Activated CD8-positive, alpha-beta T cell treated with anti-CD3 and anti-CD28 coated beads for 36 hours (primary cell): ENCODE measurements at regions not wholly inside any gene's neighbourhood (a gene's known extent, or its start where the extent isn't known, plus 50 kb on each side); places are given as distances from the start of the nearest gene placed in this dataset.

Experiments
- ATAC-seq: fragments of 200-7000 bp; cut with Tn5 transposase; one replicate; pipeline ENCODE4 v1.10.0; 2021; ENCODE audit warnings: mild to moderate bottlenecking, moderate library complexity
- CTCF ChIA-PET: fragments of 350-600 bp; sonication (Branson Sonifier 250); formaldehyde crosslinking; loops from one replicate; lab custom pipeline; 2021; ENCODE audit warnings: antibody characterized with exemption; lab: Charles Lee
- POLR2A ChIA-PET: fragments of 350-600 bp; sonication (Branson Sonifier 250); formaldehyde crosslinking; loops from one replicate; lab custom pipeline; 2021; ENCODE audit warnings: antibody characterized with exemption; lab: Charles Lee
- DNase-seq: peaks from one replicate; pipeline ENCODE4 v3.0.0-alpha.2; 2020
- H3K27ac Mint-ChIP-seq: one replicate; pipeline ENCODE4 v1.8.0; 2021; ENCODE audit warnings: mild to moderate bottlenecking, mixed read lengths
- H3K27me3 Mint-ChIP-seq: one replicate; pipeline ENCODE4 v1.8.0; 2021; ENCODE audit warnings: mixed read lengths
- H3K36me3 Mint-ChIP-seq: one replicate; pipeline ENCODE4 v1.8.0; 2021; ENCODE audit warnings: low read depth, mixed read lengths
- H3K4me1 Mint-ChIP-seq: one replicate; pipeline ENCODE4 v1.8.0; 2021; ENCODE audit warnings: low read depth, mixed read lengths
- H3K4me3 Mint-ChIP-seq: one replicate; pipeline ENCODE4 v1.8.0; 2021; ENCODE audit warnings: mild to moderate bottlenecking, moderate library complexity, mixed read lengths
- H3K9me3 Mint-ChIP-seq: one replicate; pipeline ENCODE4 v1.8.0; 2021; ENCODE audit warnings: mixed read lengths
- intact Hi-C: fragments of 100-400 bp; cut with micrococcal nuclease; formaldehyde crosslinking; loops from one replicate; pipeline ENCODE4 v1.10.0; 2022
- TF ChIP-seq, protein P1 (sequence below): fragments of 200-600 bp; IDR thresholded peaks from one replicate; pipeline ENCODE4 v1.8.0; 2022; ENCODE audit warnings: antibody characterized with exemption, mild to moderate bottlenecking

DNA sequence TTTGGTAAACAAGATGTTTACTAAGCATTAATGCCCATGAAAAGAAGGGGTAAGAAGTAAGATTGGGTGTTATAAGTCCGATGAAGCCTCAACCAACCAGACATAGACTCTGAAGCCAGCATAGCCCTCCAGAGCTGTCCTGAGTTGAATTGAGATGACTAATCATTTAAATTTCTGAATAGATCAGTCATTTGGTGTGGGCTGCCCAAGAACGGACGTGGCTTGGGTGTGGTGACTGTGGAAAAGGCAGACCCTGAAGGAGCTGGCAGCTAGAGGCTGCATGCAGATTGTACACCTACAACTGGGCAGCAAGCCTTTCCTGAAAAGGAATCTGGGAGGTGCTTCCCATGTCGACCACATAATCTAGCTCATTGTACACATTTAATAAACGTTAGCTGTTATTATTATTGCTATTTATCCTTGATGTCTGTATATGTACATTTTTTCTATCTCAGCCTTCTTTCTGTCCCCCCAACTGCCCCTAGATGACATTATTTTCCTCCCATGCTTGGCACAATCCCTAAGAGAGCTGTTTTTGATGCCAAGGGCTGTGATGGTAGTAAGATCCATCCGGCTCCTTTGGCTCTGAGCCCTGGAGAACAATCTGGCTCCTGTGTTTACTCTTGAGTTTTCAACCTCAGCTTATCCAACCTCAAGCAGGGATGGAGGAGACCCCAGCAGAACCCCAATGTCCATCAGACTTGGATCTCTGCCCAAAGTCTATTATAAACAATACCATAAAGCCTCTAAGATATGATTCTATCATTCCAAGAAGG, 57.6 kb upstream of the JAG1 start:
- TF ChIP-seq, protein P1, sequence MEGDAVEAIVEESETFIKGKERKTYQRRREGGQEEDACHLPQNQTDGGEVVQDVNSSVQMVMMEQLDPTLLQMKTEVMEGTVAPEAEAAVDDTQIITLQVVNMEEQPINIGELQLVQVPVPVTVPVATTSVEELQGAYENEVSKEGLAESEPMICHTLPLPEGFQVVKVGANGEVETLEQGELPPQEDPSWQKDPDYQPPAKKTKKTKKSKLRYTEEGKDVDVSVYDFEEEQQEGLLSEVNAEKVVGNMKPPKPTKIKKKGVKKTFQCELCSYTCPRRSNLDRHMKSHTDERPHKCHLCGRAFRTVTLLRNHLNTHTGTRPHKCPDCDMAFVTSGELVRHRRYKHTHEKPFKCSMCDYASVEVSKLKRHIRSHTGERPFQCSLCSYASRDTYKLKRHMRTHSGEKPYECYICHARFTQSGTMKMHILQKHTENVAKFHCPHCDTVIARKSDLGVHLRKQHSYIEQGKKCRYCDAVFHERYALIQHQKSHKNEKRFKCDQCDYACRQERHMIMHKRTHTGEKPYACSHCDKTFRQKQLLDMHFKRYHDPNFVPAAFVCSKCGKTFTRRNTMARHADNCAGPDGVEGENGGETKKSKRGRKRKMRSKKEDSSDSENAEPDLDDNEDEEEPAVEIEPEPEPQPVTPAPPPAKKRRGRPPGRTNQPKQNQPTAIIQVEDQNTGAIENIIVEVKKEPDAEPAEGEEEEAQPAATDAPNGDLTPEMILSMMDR: no peak
- no peak for DNase-seq
- no peak for ATAC-seq
- Mint-ChIP-seq H3K4me1 (no peaks in the 10 kb centered on the region), H3K27ac (no peak overlapping the region), H3K27me3 (peaks cover 4% of the 10 kb centered on the region), H3K36me3 (no peaks in the 10 kb centered on the region), H3K9me3 (peaks cover 2% of the 10 kb centered on the region), H3K4me3 (no peak overlapping the region)
- POLR2A ChIA-PET: no interaction called here
- intact Hi-C loops: no loop called here
- CTCF ChIA-PET: no interaction called here

- no peaks in the 10 kb centered on the region for H3K9me3 Mint-ChIP-seq
- intact Hi-C loops: no loop called here
- H3K36me3 Mint-ChIP-seq: no peaks in the 10 kb centered on the region
- no peaks in the 10 kb centered on the region for H3K4me1 Mint-ChIP-seq
- no peak overlapping the region for H3K27ac Mint-ChIP-seq
- no peak for ATAC-seq
- H3K4me3 Mint-ChIP-seq: no peak overlapping the region
- no peak for DNase-seq
- ChIA-PET CTCF (no interaction called here), POLR2A (no interaction called here)
- TF ChIP-seq, protein P1: no peak
- peaks cover 2% of the 10 kb centered on the region for H3K27me3 Mint-ChIP-seq
Observed at GRCh38 chr20:10733122-10733521, 59.3 kb upstream of the JAG1 start.

GRCh38 chr20:10735195-10735949, 61.6 kb upstream of the JAG1 start:
- intact Hi-C loops: no loop called here
- TF ChIP-seq, protein P1: no peak
- ChIA-PET CTCF (no interaction called here), POLR2A (no interaction called here)
- Mint-ChIP-seq H3K4me3 (no peak overlapping the region), H3K36me3 (no peaks in the 10 kb centered on the region), H3K27ac (no peak overlapping the region), H3K4me1 (no peaks in the 10 kb centered on the region), H3K9me3 (no peaks in the 10 kb centered on the region), H3K27me3 (peaks cover 7% of the 10 kb centered on the region)
- DNase-seq: no peak
- ATAC-seq: no peak

DNA sequence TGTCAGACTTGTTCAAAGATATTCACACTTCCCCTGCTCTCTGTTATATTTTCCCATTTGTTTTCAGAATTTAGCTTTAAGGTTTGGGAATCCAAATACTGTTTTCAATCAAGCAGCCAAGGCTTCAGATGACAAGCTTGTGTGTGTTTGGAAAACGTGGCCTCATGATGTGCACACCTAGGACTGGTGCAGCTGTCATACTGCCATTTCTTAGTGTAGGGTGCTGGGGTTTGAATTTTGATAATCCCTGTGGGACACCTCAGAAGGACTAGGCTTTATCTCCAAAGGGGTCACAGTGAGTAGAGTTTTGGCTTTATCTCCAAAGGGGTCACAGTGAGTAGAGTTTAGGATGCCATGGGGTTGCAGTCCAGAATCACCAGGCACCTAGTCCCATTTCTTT, 65.3 kb upstream of the JAG1 start:
- ATAC-seq (no peak), DNase-seq (no peak)
- Mint-ChIP-seq H3K4me1 (no peaks in the 10 kb centered on the region), H3K27me3 (peaks cover 6% of the 10 kb centered on the region), H3K9me3 (no peaks in the 10 kb centered on the region), H3K27ac (no peak overlapping the region), H3K4me3 (no peak overlapping the region), H3K36me3 (no peaks in the 10 kb centered on the region)
- TF ChIP-seq, protein P1: no peak
- intact Hi-C loops: no loop called here
- POLR2A ChIA-PET: no interaction called here
- CTCF ChIA-PET: no interaction called here

- ATAC-seq: no peak
- no peaks in the 10 kb centered on the region for H3K4me1 Mint-ChIP-seq
- H3K4me3 Mint-ChIP-seq: no peak overlapping the region
- POLR2A ChIA-PET: no interaction called here
- TF ChIP-seq, protein P1: no peak
- no peaks in the 10 kb centered on the region for H3K9me3 Mint-ChIP-seq
- CTCF ChIA-PET: interaction anchor here (1.3 kb wide), 1 partner anchor 9 kb away, joined by 3 read pairs; no protein-coding TSS in a partner anchor
- H3K27ac Mint-ChIP-seq: no peak overlapping the region
- peaks cover 6% of the 10 kb centered on the region for H3K27me3 Mint-ChIP-seq
- DNase-seq: no peak
- intact Hi-C loops: no loop called here
- H3K36me3 Mint-ChIP-seq: no peaks in the 10 kb centered on the region
Observed at GRCh38 chr20:10739566-10739965, 65.8 kb upstream of the JAG1 start.
